Mesodermal cell (in vitro differentiated cells): ENCODE measurements at regions not wholly inside any gene's neighbourhood (a gene's known extent, or its start where the extent isn't known, plus 50 kb on each side); places are given as distances from the start of the nearest gene placed in this dataset.

ENCODE experiments used
- H3K27ac ChIP-seq: 2 replicates; pipeline ENCODE4 v1.7.0; 2013; ENCODE audit warnings: mild to moderate bottlenecking, low read depth, low read length, moderate library complexity; ENCODE audit not compliant: severe bottlenecking
- H3K36me3 ChIP-seq: 2 replicates; pipeline ENCODE4 v1.7.1; 2013; ENCODE audit warnings: mild to moderate bottlenecking, low read length, moderate library complexity; ENCODE audit not compliant: control insufficient read depth, insufficient read depth
- H3K4me1 ChIP-seq: one replicate; pipeline ENCODE4 v1.7.1; 2013; ENCODE audit warnings: mild to moderate bottlenecking, low read length; ENCODE audit not compliant: insufficient read depth, control insufficient read depth, poor library complexity, severe bottlenecking
- H3K4me3 ChIP-seq: 2 replicates; pipeline ENCODE4 v1.7.0; 2013; ENCODE audit warnings: low read length, control low read depth, mild to moderate bottlenecking; ENCODE audit not compliant: insufficient read depth, poor library complexity, severe bottlenecking; ENCODE audit errors: extremely low read depth
- H3K9me3 ChIP-seq: 2 replicates; pipeline ENCODE4 v1.7.1; 2013; ENCODE audit warnings: mild to moderate bottlenecking, low read length, moderate library complexity; ENCODE audit not compliant: control insufficient read depth
- WGBS, 2 experiments: methylation state at CpG; one replicate each; pipeline ENCODE4 v1.1.5; 2013; ENCODE audit warnings: missing lambda C conversion rate in 2 of 2; ENCODE audit not compliant: insufficient coverage in 2 of 2; 5-methylcytosine and 5-hydroxymethylcytosine counted together

DNA sequence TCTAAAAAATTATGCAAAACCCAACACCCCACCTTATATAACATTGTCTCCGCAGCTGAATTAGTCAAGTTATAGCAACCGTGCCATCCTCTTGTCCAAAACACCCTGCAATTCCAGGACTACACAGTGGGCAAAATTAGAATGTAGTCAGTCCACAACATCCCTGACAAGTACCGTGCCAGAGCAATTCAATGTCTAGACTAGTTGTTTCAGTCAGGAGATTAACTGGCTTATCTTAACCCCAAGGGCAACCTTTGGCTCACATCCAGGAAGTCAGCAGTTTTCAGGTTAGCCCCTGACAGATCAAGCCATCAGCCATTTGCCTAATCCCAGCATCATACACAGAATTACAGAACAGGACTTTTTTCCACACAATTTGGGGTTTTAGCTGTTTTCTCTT is 240.8 kb upstream of the TMEM161B start:
- no peak overlapping the region for H3K4me3 ChIP-seq
- no peaks in the 10 kb centered on the region for H3K36me3 ChIP-seq
- H3K27ac ChIP-seq = no peak overlapping the region
- 76 to 83% methylated on average over 2 to 3 of the region's 3 CpGs for WGBS, 2 experiments
- no peaks in the 10 kb centered on the region for H3K4me1 ChIP-seq
- no peaks in the 10 kb centered on the region for H3K9me3 ChIP-seq

DNA sequence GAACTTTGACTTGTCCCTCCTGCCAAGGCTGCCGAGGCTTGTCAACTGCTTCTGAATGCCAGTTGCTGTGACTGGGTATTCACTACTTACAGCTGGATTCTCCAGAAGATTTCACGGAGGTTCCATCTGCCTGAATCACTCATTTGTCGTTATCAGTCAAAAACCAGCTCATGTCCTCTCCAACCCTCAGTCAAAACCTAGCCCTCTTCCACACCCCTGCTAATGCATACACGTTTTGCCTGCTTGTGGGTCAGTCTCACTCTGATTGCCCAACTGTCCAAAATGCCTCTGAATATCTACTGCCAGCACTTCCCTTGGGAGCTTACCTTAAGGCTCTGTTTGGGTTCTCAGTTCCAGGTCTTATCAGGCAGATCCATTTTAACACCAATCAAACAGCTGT is 238.6 kb upstream of the TMEM161B start:
- H3K4me1 ChIP-seq = no peaks in the 10 kb centered on the region
- H3K4me3 ChIP-seq = no peak overlapping the region
- no peak overlapping the region for H3K27ac ChIP-seq
- no peaks in the 10 kb centered on the region for H3K9me3 ChIP-seq
- H3K36me3 ChIP-seq = no peaks in the 10 kb centered on the region
- 71 to 93% methylated on average over 4 of the region's 4 CpGs for WGBS, 2 experiments

DNA sequence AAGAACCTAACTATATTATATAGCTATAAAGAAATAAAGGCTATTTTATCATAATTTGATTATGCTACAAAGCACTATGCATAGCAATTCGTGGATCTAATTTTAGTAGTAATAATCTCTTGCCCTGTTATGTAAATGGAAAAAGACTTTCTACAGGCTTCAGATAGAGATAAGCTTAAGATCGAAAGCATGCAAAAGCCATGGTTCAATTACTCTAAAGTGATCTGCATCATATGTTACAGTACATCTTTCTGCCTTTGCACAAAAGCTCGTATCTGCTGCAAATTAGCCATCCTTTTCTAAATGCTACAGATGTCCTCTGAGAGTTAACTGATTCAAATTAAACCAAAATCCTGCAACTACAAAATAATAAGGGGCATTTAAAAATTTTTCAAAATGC is 234.8 kb upstream of the TMEM161B start:
- no peak overlapping the region for H3K27ac ChIP-seq
- no peaks in the 10 kb centered on the region for H3K9me3 ChIP-seq
- WGBS, 2 experiments = 70 to 79% methylated on average over 2 of the region's 3 CpGs
- no peaks in the 10 kb centered on the region for H3K36me3 ChIP-seq
- H3K4me1 ChIP-seq = no peaks in the 10 kb centered on the region
- no peak overlapping the region for H3K4me3 ChIP-seq

DNA sequence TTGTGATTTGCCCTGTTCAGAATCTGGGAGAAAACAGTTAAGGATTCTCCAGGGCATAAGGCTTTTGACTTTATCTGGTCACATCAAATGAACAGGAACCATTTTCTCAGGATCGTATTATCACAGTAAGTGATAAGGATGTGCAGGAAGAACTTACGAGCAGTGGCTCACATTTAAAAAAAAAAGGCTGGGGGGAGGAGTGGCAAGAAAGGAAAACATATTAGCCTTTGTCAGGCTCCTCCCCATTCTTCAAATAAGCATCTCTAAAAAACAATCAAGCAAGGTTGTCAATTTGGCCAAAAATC is 234.3 kb upstream of the TMEM161B start:
- Histone ChIP-seq H3K9me3 (no peaks in the 10 kb centered on the region), H3K4me1 (no peaks in the 10 kb centered on the region), H3K4me3 (no peak overlapping the region), H3K36me3 (no peaks in the 10 kb centered on the region), H3K27ac (no peak overlapping the region)
- 60% methylated on average over 1 of the region's 2 CpGs; no CpG with 5 or more reads in 1 of the 2 experiments for WGBS, 2 experiments

DNA sequence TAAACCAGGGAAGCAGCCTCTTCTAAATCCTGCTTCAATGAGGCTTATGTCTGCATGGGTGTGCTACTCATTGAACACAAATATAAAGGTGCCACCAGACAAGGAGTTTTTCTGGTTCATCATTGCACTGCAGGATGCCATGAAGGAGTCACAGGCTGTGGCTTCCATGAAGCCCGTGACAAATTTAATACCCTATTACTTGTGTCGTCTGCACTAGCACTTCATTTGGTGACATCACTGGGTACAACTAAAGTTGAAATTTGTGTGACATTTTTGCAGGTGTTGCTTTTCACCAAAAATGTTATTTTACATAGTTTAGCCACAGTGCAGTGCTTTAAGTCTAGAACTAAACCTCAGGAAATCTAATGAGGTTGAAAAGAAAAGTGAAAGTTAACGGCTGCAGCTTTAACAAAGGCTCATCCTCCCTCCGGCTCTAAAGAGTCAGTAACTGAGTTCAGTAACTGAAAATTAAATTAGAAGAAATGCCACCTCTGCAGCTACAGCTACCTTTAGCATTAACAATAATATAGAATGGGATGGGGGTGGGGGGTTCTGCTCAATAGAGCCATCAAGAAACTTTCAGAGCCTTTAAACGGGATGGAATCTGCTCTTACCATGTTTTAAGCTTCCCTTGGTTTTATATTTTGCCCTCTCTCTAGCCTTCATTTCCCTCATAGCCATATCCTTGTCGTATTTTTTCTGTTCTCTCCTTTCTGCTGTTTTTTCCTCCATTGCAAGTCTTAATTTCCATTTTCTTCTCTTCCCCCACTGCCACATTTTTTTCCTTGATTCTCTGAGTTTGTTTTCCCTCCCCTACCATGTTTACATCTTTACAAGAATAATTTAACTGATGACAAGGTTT is 233.8 kb upstream of the TMEM161B start:
- 78 to 95% methylated on average over 3 to 4 of the region's 6 CpGs for WGBS, 2 experiments
- no peak overlapping the region for H3K4me3 ChIP-seq
- H3K27ac ChIP-seq = no peak overlapping the region

DNA sequence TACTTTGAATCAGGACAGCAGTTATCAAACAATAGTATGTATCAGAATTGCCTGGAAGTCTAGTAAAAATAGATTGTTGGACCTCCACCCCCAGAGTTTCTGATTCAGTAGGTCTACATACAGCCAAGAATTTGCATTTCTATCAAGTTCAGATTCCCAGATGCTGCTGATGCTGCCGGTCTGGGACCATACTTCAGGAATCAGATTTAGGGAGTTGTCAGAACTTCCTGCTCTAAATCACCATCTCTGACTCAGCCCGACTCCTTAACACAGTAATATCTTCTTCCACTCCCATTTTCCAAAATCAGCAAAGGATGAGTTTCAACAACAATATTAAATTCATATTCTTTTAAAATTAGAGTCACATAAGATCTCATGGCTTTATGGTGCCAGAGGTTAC is 227.2 kb upstream of the TMEM161B start:
- H3K4me1 ChIP-seq = no peaks in the 10 kb centered on the region
- H3K36me3 ChIP-seq = no peaks in the 10 kb centered on the region
- 81 to 92% methylated on average over 2 of the region's 2 CpGs for WGBS, 2 experiments
- no peak overlapping the region for H3K27ac ChIP-seq
- H3K9me3 ChIP-seq = no peaks in the 10 kb centered on the region
- H3K4me3 ChIP-seq = no peak overlapping the region

More for the DNA sequence above, 233.8 kb upstream of the TMEM161B start:
- H3K36me3 ChIP-seq = no peaks in the 10 kb centered on the region
- no peaks in the 10 kb centered on the region for H3K9me3 ChIP-seq
- H3K4me1 ChIP-seq = no peaks in the 10 kb centered on the region

DNA sequence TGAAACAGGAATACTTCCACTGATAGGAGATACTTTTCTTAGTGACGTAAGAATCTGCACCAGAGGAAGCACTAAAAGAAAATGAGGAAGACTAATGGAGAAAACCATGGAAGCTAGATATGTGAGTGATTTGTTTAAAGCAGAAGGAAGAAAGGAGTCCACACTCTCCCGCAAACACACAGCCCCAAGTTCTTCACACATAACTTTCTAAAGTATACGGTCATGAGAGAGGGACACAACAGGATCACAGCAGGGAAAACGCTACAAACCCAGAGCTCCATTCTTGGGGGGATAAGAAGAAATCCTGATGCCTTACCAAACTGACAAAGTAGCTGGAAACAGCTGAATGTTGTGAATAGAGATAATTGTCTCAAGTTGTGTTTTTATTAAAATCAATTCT is 222.2 kb upstream of the TMEM161B start:
- H3K4me1 ChIP-seq = no peaks in the 10 kb centered on the region
- H3K9me3 ChIP-seq = no peaks in the 10 kb centered on the region
- WGBS, 2 experiments = 49 to 100% methylated on average over 1 to 3 of the region's 4 CpGs
- H3K27ac ChIP-seq = no peak overlapping the region
- H3K36me3 ChIP-seq = no peaks in the 10 kb centered on the region
- H3K4me3 ChIP-seq = no peak overlapping the region

DNA sequence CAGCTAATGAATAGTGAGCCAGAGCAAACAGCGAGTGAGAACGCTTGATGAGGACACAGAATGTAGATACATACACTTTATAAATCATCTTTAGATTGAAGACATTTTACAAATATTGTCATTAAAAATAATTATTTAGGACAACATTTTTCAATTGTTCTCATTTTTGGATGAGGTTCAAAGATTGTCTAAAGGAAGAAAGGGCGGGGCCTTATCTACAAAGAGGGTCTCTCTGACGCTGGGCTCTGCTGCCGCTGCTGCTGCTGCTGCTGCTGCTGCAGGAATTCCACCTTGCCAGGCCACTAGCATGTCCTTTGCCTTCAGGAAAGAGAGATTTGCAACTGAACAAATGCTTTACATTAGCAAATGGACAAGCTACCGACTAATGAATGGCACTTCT is 220.7 kb upstream of the TMEM161B start:
- no peaks in the 10 kb centered on the region for H3K9me3 ChIP-seq
- H3K4me1 ChIP-seq = no peaks in the 10 kb centered on the region
- H3K27ac ChIP-seq = no peak overlapping the region
- H3K36me3 ChIP-seq = no peaks in the 10 kb centered on the region
- WGBS, 2 experiments = 27 to 31% methylated on average over 3 to 4 of the region's 6 CpGs
- H3K4me3 ChIP-seq = no peak overlapping the region

DNA sequence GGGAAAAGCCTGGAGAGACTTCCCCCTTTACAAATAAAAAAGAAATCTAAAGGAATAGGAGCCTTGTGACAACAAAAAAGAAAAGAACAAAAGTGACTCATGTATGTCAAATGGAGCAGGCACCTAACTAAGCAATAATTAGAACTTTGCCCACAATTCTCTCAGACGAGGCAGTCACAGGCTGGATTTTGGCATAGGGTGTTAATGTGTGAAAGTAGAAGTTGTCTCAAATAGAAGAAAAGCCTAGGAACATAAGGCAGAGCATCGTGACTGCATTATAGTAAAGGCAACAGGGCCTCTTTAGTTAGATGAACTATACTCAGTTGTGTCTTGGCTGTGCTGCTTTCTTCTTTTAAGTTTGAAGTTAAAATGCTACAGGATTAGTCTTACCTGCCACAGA is 219.9 kb upstream of the TMEM161B start:
- no peak overlapping the region for H3K27ac ChIP-seq
- H3K4me1 ChIP-seq = no peaks in the 10 kb centered on the region
- WGBS, 2 experiments = 70 to 100% methylated on average over 1 of the region's 2 CpGs

DNA sequence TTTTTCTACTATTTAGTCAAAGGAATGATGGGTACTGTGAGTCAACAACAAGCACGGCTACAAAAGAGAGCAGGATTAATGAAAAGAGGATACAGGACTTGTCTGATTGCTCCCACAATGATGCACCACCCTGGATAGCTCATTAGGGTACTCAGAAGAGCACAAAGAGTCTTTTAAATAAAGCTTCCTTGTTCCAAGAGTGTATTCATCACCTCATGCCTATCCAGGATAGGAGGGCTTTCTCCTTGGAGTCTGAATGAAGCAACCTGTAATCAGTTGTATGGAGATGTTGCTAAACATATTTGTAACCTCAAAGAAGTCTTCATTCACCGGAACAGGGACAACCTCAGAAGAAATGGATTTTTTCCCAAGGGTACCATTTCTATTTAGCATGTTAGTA is 219.5 kb upstream of the TMEM161B start:
- Histone ChIP-seq H3K36me3 (no peaks in the 10 kb centered on the region), H3K4me1 (no peaks in the 10 kb centered on the region), H3K27ac (no peak overlapping the region), H3K4me3 (no peak overlapping the region), H3K9me3 (no peaks in the 10 kb centered on the region)
- WGBS, 2 experiments = 78 to 94% methylated on average over 1 to 2 of the region's 2 CpGs

More for the DNA sequence above, 219.9 kb upstream of the TMEM161B start:
- H3K36me3 ChIP-seq = no peaks in the 10 kb centered on the region
- H3K4me3 ChIP-seq = no peak overlapping the region
- no peaks in the 10 kb centered on the region for H3K9me3 ChIP-seq

DNA sequence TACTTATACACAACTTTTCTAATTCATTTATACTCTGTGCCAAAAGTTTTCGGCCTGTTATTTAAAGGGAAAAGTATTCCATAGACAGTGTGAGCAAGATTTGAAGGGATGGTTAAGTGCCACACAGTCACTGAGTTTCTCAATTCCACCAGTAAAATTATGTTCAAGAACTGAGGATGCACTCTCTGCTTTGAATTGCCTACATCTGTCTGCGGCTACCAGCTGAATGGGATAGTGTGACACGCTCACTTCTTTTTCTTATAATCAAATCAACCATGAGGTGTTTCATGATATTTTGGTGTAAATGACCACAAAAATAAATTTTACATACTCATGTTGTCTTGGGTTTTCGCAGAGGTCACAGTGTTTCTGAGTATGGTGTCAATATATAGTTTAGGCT is 218.4 kb upstream of the TMEM161B start:
- Histone ChIP-seq H3K36me3 (no peaks in the 10 kb centered on the region), H3K4me3 (no peak overlapping the region), H3K9me3 (no peaks in the 10 kb centered on the region), H3K4me1 (no peaks in the 10 kb centered on the region), H3K27ac (no peak overlapping the region)
- WGBS, 2 experiments = no CpG with 5 or more reads among the region's 4 CpGs
